ENCODE measurements at regions not wholly inside any gene's neighbourhood (a gene's known extent, or its start where the extent isn't known, plus 50 kb on each side); places are given as distances from the start of the nearest gene placed in this dataset.

DNA sequence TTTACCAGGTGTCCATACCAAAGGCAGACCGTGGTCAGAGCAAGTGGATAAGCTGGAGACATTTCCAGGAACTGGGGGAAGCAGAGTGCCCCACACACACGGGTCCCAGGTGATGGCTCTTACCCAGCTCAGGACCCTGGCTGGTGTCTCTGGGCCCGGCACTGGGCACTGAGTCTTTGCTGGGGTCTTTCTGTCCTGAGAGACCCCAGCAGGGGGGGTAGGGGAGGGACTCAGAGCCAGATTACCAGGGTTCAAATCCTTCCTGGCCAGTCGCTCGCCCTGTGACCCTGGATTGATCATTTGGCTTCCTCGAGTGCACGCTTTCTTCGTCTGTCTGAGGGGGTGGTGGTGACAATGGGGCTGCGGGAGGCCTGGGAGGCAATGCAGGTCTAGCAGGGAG, 95.7 kb downstream of the PLXNA1 start:
- TF ChIP-seq, protein P1, sequence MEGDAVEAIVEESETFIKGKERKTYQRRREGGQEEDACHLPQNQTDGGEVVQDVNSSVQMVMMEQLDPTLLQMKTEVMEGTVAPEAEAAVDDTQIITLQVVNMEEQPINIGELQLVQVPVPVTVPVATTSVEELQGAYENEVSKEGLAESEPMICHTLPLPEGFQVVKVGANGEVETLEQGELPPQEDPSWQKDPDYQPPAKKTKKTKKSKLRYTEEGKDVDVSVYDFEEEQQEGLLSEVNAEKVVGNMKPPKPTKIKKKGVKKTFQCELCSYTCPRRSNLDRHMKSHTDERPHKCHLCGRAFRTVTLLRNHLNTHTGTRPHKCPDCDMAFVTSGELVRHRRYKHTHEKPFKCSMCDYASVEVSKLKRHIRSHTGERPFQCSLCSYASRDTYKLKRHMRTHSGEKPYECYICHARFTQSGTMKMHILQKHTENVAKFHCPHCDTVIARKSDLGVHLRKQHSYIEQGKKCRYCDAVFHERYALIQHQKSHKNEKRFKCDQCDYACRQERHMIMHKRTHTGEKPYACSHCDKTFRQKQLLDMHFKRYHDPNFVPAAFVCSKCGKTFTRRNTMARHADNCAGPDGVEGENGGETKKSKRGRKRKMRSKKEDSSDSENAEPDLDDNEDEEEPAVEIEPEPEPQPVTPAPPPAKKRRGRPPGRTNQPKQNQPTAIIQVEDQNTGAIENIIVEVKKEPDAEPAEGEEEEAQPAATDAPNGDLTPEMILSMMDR (IDR thresholded peaks at IDR 0.05; ENCODE audit: low read depth, low read length, missing control alignments): no peak
- in situ Hi-C loops (cut with HindIII; ENCODE audit: low sequenced_read_pairs): no loop called here
- no peak overlapping the region for H3K4me3 ChIP-seq (ENCODE audit: low read depth, low read length)
- no peak for DNase-seq (ENCODE audit: low read depth)

GRCh38 chr3:127079211-127079610, 96.3 kb downstream of the PLXNA1 start:
- in situ Hi-C loops (cut with HindIII; ENCODE audit: low sequenced_read_pairs): no loop called here

GRCh38 chr3:127081001-127081720, 98.2 kb downstream of the PLXNA1 start:
- H3K4me3 ChIP-seq (ENCODE audit: low read depth, low read length): no peak overlapping the region
- in situ Hi-C loops (cut with HindIII; ENCODE audit: low sequenced_read_pairs): no loop called here
- no peak for DNase-seq (ENCODE audit: low read depth)
- TF ChIP-seq, protein P1 (IDR thresholded peaks at IDR 0.05; ENCODE audit: low read depth, low read length, missing control alignments): no peak

More at GRCh38 chr3:127079211-127079610, 96.3 kb downstream of the PLXNA1 start:
- TF ChIP-seq, protein P1 (IDR thresholded peaks at IDR 0.05; ENCODE audit: low read depth, low read length, missing control alignments): no peak
- H3K4me3 ChIP-seq (ENCODE audit: low read depth, low read length): no peak overlapping the region
- no peak for DNase-seq (ENCODE audit: low read depth)

DNA sequence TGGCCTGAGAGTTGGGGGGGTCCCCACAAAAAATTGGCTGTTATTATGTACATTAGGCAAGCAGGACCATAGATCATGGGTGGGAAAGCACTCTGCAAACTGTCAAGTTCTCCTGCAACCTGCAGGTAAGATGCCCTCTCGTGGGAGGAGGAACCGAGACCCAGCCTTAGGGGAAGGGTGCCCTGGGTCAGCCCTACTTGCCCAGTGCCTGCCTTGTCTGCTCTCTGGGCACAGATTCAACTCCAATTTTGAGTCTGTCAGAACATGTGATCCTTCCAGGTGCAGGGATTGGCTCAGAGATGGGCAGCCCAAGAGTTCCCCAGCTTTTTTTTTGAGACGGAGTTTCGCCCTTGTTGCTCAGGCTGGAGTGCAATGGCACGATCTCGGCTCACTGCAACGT, 99.2 kb downstream of the PLXNA1 start:
- in situ Hi-C loops (cut with HindIII; ENCODE audit: low sequenced_read_pairs): no loop called here
- TF ChIP-seq, protein P1 (IDR thresholded peaks at IDR 0.05; ENCODE audit: low read depth, low read length, missing control alignments): no peak
- no peak overlapping the region for H3K4me3 ChIP-seq (ENCODE audit: low read depth, low read length)
- no peak for DNase-seq (ENCODE audit: low read depth)

GRCh38 chr3:127083778-127084397, 101.0 kb downstream of the PLXNA1 start:
- in situ Hi-C loops (cut with HindIII; ENCODE audit: low sequenced_read_pairs): no loop called here
- DNase-seq (ENCODE audit: low read depth): no peak
- TF ChIP-seq, protein P1 (IDR thresholded peaks at IDR 0.05; ENCODE audit: low read depth, low read length, missing control alignments): no peak
- no peak overlapping the region for H3K4me3 ChIP-seq (ENCODE audit: low read depth, low read length)

GRCh38 chr3:127084401-127084990, 101.6 kb downstream of the PLXNA1 start:
- H3K4me3 ChIP-seq (ENCODE audit: low read depth, low read length): no peak overlapping the region
- TF ChIP-seq, protein P1 (IDR thresholded peaks at IDR 0.05; ENCODE audit: low read depth, low read length, missing control alignments): no peak
- no peak for DNase-seq (ENCODE audit: low read depth)
- in situ Hi-C loops (cut with HindIII; ENCODE audit: low sequenced_read_pairs): no loop called here

Data from astrocyte of the cerebellum (primary cell).